ENCODE measurements at regions not wholly inside any gene's neighbourhood (a gene's known extent, or its start where the extent isn't known, plus 50 kb on each side); places are given as distances from the start of the nearest gene placed in this dataset.

- TF ChIP-seq CTCF (IDR thresholded peaks at IDR 0.05) (no peak), POLR2A (IDR thresholded peaks at IDR 0.05) (no peak)
Observed at GRCh38 chr11:82505379-82505778, 228.3 kb downstream of the FAM181B start.
